ENCODE measurements at regions not wholly inside any gene's neighbourhood (a gene's known extent, or its start where the extent isn't known, plus 50 kb on each side); places are given as distances from the start of the nearest gene placed in this dataset.

- no peak for TF ChIP-seq GATA3 (IDR thresholded peaks at IDR 0.05; ENCODE audit: low read depth, low read length)
- no peak for TF ChIP-seq GATA2 (IDR thresholded peaks at IDR 0.05; ENCODE audit: low read depth, low read length)
Observed at GRCh38 chr5:54905246-54905795, 80.1 kb downstream of the ESM1 start.
